Motor neuron (in vitro differentiated cells): ENCODE measurements at regions not wholly inside any gene's neighbourhood (a gene's known extent, or its start where the extent isn't known, plus 50 kb on each side); places are given as distances from the start of the nearest gene placed in this dataset.
"Not testable (repeated sequence)": the region's sequence is repeated elsewhere in the genome, so short reads cannot be mapped to it uniquely, and the experiment has no call there.

Experiments used
- ATAC-seq, 8 experiments: fragments of 200-7000 bp; cut with Tn5 transposase; replicated peaks in 6 of 8; 2 replicates each; pipeline ENCODE4 v1.8.0; 2021; ENCODE audit warnings: mild to moderate bottlenecking in 8 of 8, moderate library complexity in 8 of 8
- H3K27ac ChIP-seq, 2 donors: fragments of 250-450 bp; sonication (Bioruptor Pico); 2 replicates each; pipeline ENCODE4 v1.9.0; 2021; ENCODE audit warnings: antibody characterized with exemption in 2 of 2, mild to moderate bottlenecking in 2 of 2, moderate library complexity in 1 of 2
- H3K4me1 ChIP-seq, 2 donors: fragments of 250-450 bp; sonication (Bioruptor Pico); replicated peaks in 1 of 2; 2 replicates each; pipeline ENCODE4 v1.6.1; 2021; ENCODE audit warnings: antibody characterized with exemption in 2 of 2, mild to moderate bottlenecking in 2 of 2, moderate library complexity in 1 of 2
- H3K4me3 ChIP-seq, 5 donors: fragments of 250-450 bp; sonication (Bioruptor Pico); 2 replicates each; pipeline ENCODE4 v1.9.0; 2021; ENCODE audit warnings: antibody characterized with exemption in 5 of 5, mild to moderate bottlenecking in 5 of 5, moderate library complexity in 4 of 5
- WGBS, 10 experiments: fragments of 450-650 bp; shearing (Covaris generic); methylation state at CpG; one replicate each; pipeline ENCODE4 v1.0.0; 2022; 5-methylcytosine and 5-hydroxymethylcytosine counted together
- in situ Hi-C, 9 experiments: fragments of 400-800 bp; cut with MboI; loops; one replicate each; pipeline ENCODE4 v1.15.0; 2021; ENCODE audit warnings: low sequenced_read_pairs in 9 of 9, low pct_unique_long_range_greater_than_20kb in 2 of 9; ENCODE audit not compliant: unreplicated experiment in 9 of 9

GRCh38 chr13:21243045-21243897, 66.8 kb downstream of the MRPL57 start:
- peaks cover 6 to 7% of the 10 kb centered on the region in 2 donors for H3K4me1 ChIP-seq
- peak in 6 of 8 experiments; percentile 23 to 94 (median 74) for ATAC-seq
- 10 to 100% (median 71%) methylated on average over 1 to 12 of the region's 20 CpGs for WGBS, 10 experiments
- no peak overlapping the region for H3K4me3 ChIP-seq
- in situ Hi-C loops: no loop called here
- peak overlapping the region in 1 of 2 donors; percentile 55 for H3K27ac ChIP-seq

- H3K27ac ChIP-seq, ATAC-seq, H3K4me3 ChIP-seq, H3K4me1 ChIP-seq, in situ Hi-C loops: not testable (repeated sequence)
- 0 to 100% (median 86%) methylated on average over 1 of the region's 1 CpG; no CpG with 5 or more reads in 3 of the 10 experiments for WGBS, 10 experiments
Observed at GRCh38 chr13:21243898-21244184, 67.4 kb downstream of the MRPL57 start.

- Histone ChIP-seq H3K4me1 (peaks cover 6 to 7% of the 10 kb centered on the region in 2 donors), H3K27ac (no peak overlapping the region), H3K4me3 (no peak overlapping the region)
- peak in 1 of 8 experiments; percentile 69 for ATAC-seq
- in situ Hi-C loops: no loop called here
- 0 to 93% (median 75%) methylated on average over 1 to 10 of the region's 10 CpGs; no CpG with 5 or more reads in 2 of the 10 experiments for WGBS, 10 experiments
Observed at GRCh38 chr13:21246761-21247452, 70.4 kb downstream of the MRPL57 start.

DNA sequence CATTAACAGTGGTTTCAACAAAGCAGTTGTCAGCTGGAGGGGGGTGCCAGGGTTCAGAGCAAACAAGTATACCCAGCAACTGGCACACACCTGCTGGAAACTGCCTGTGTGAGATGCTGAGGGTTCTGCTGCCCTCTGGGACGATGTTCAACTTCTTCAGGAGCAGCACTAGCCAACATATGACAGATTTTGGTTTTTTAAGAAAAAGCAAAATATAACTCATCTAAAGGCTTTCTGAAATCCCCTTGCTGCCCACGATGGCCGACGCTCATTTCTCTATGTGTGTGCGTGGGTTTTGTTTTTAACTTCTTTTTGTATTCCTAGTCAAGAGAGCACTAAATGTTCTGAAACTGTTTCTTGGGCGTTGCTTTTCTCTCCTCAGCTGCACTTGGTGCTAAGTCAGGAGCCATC, 79.9 kb downstream of the MRPL57 start:
- Histone ChIP-seq H3K27ac (no peak overlapping the region), H3K4me3 (no peak overlapping the region), H3K4me1 (no peaks in the 10 kb centered on the region)
- in situ Hi-C loops: no loop called here
- no peak for ATAC-seq
- 60 to 89% (median 84%) methylated on average over 1 to 6 of the region's 6 CpGs; no CpG with 5 or more reads in 3 of the 10 experiments for WGBS, 10 experiments

DNA sequence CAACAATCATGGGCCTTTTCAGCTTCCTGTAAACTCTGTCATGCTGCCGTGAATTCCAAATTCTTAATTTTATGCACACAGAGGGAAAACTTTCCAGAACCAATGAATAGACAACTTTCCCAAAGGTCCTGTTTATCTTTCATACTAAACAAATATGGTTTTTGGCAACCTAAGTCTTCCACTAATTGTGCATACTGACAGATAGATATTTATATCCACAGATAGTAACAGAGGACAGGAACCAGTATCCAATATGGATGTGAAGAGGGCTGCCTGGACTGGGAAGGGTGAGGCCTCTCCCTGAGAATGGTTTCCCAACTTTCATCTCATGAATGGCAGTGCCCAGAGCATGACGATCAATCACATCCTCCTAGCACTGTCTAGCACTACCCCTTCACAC, 80.4 kb downstream of the MRPL57 start:
- H3K27ac ChIP-seq: no peak overlapping the region
- in situ Hi-C loops: no loop called here
- ATAC-seq: peak in 2 of 8 experiments; percentile 17 to 68
- no peaks in the 10 kb centered on the region for H3K4me1 ChIP-seq
- 92 to 100% (median 100%) methylated on average over 1 to 2 of the region's 2 CpGs; no CpG with 5 or more reads in 6 of the 10 experiments for WGBS, 10 experiments
- no peak overlapping the region for H3K4me3 ChIP-seq

- H3K4me3 ChIP-seq: no peak overlapping the region
- WGBS, 10 experiments: 80 to 100% (median 97%) methylated on average over 1 to 5 of the region's 57 CpGs; no CpG with 5 or more reads in 7 of the 10 experiments
- no peak for ATAC-seq
- no peak overlapping the region for H3K27ac ChIP-seq
- H3K4me1 ChIP-seq: no peaks in the 10 kb centered on the region
- in situ Hi-C loops: no loop called here
Observed at GRCh38 chr13:21259571-21260455, 83.4 kb downstream of the MRPL57 start.

DNA sequence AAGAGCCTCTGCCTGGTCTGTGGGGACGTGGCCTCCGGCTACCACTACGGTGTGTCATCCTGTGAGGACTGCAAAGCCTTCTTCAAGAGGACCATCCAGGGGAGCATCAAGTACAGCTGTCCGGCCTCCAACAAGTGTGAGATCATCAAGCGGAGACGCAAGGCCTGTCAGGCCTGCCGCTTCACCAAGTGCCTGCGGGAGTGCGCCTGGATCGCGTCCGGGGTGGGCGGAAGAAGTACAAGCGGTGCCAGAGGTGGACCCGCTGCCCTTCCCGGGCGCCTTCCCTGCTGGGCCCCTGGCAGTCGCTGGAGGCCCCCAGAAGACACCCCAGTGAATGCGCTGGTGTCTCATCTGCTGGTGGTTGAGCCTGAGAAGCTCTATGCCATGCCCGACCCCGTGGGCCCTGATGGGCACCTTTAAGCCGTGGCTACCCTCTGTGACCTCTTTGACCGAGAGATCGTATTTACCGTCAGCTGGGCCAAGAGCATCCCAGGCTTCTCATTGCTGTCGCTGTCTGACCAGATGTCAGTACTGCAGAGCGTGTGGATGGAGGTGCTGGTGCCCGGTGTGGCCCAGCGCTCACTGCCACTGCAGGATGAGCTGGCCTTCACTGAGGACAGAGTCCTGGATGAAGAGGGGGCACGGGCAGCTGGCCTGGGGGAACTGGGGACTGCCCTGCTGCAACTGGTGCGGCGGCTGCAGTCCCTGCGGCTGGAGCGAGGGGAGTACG, 84.3 kb downstream of the MRPL57 start:
- ATAC-seq, H3K4me1 ChIP-seq, H3K27ac ChIP-seq, H3K4me3 ChIP-seq, in situ Hi-C loops: not testable (repeated sequence)
- 94 to 100% methylated on average over 2 to 9 of the region's 35 CpGs; no CpG with 5 or more reads in 8 of the 10 experiments for WGBS, 10 experiments

DNA sequence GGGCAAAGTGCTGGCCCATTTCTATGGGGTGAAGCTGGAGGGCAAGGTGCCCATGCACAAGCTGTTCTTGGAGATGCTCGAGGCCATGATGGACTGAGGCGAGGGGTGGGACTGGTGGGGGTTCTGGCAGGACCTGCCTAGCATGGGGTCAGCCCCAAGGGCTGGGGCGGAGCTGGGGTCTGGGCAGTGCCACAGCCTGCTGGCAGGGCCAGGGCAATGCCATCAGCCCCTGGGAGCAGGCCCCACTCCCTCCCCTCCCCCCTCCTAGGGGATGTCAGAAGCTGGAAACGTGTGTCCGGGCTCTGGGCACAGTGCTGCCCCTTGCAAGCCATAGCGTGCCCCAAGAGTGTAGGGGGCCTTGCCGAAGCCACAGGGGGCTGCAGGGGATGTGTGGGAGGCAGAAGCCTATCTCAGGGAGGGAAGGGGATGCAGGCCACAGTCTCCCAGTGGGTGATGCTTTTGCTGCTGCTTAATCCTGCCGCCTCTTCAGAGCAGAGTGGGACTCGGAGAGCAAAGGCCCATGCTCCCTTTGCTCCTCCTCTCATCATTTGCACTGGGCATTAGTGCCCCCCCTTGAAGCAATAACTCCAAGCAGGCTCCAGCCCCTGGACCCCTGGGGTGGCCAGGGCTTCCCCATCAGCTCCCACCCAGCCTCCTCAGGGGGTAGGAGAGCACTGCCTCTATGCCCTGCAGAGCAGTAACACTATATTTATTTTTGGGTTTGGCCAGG, 85.2 kb downstream of the MRPL57 start:
- H3K4me1 ChIP-seq, in situ Hi-C loops, ATAC-seq, H3K4me3 ChIP-seq, H3K27ac ChIP-seq: not testable (repeated sequence)
- 20% methylated on average over 1 of the region's 9 CpGs; no CpG with 5 or more reads in 9 of the 10 experiments for WGBS, 10 experiments

- WGBS, 10 experiments: 33 to 77% (median 50%) methylated on average over 1 to 2 of the region's 4 CpGs; no CpG with 5 or more reads in 5 of the 10 experiments
- H3K27ac ChIP-seq, H3K4me1 ChIP-seq, H3K4me3 ChIP-seq, in situ Hi-C loops: not testable (repeated sequence)
- peak in 3 of 8 experiments; percentile 79 to 98 (median 82) for ATAC-seq
Observed at GRCh38 chr13:21263909-21264308, 87.5 kb downstream of the MRPL57 start.

DNA sequence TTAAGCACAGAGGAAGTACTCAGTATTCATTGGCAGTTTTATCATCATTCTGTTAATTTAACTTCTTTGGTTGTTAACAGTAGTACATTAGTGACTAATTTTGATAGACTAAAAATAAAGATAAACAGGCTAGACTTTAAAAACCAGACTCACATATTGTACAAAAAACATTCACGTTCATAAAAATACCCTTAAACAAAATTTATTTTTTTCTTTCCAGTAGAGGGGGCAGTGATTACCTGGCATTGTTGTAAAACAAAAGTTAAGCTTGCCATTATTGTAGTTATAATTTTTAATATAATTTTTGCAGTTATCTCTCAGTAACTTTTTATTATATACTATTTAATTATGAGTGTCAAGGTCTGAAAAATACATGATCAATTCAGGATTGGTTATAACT, 92.0 kb downstream of the MRPL57 start:
- in situ Hi-C loops: not testable (repeated sequence)
- WGBS, 10 experiments: 0 to 89% (median 0%) methylated on average over 1 of the region's 1 CpG; no CpG with 5 or more reads in 7 of the 10 experiments

GRCh38 chr13:21272439-21272838, 96.0 kb downstream of the MRPL57 start:
- H3K27ac ChIP-seq, H3K4me1 ChIP-seq, ATAC-seq, H3K4me3 ChIP-seq, in situ Hi-C loops: not testable (repeated sequence)
- WGBS, 10 experiments: 44 to 100% (median 90%) methylated on average over 2 to 4 of the region's 6 CpGs; no CpG with 5 or more reads in 1 of the 10 experiments

More for the DNA sequence above, 92.0 kb downstream of the MRPL57 start:
- H3K4me1 ChIP-seq, ATAC-seq, H3K27ac ChIP-seq, H3K4me3 ChIP-seq: not testable (repeated sequence)

DNA sequence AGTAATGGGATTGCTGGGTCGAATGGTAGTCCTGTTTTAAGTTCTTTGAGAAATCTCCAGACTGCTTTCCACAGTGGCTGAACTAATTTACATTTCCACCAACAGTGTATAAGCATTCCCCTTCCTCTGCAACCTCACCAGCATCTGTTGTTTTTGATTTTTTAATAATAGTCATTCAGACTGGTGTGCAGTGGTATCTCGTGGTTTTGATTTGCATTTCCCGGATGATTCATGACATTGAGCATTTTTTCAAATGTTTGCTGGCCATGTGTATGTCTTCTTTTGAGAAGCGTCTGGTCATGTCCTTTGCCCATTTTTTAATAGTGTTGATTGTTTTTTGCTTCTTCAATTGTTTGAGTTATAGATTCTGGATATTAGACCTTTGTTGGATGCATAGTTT, 98.0 kb downstream of the MRPL57 start:
- H3K27ac ChIP-seq, H3K4me1 ChIP-seq, in situ Hi-C loops, H3K4me3 ChIP-seq: not testable (repeated sequence)
- 10 to 100% (median 81%) methylated on average over 1 to 4 of the region's 4 CpGs for WGBS, 10 experiments
- peak in 2 of 8 experiments; percentile 70 to 73 for ATAC-seq
